SH-SY5Y (cell line): ENCODE measurements at regions not wholly inside any gene's neighbourhood (a gene's known extent, or its start where the extent isn't known, plus 50 kb on each side); places are given as distances from the start of the nearest gene placed in this dataset.

Source experiments
- GATA2 ChIP-seq: IDR thresholded peaks from 2 replicates; pipeline ENCODE4 v1.6.1; 2011; ENCODE audit warnings: mild to moderate bottlenecking, low read depth, low read length
- GATA3 ChIP-seq: IDR thresholded peaks from 2 replicates; pipeline ENCODE4 v1.6.1; 2011; ENCODE audit warnings: low read depth, mild to moderate bottlenecking, low read length, moderate library complexity

GRCh38 chr11:92137747-92138146 lies 86.9 kb upstream of the FAT3 start:
- TF ChIP-seq GATA2 (no peak), GATA3 (no peak)
